ENCODE measurements at regions not wholly inside any gene's neighbourhood (a gene's known extent, or its start where the extent isn't known, plus 50 kb on each side); places are given as distances from the start of the nearest gene placed in this dataset.
"Not testable (repeated sequence)": the region's sequence is repeated elsewhere in the genome, so short reads cannot be mapped to it uniquely, and the experiment has no call there.

DNA sequence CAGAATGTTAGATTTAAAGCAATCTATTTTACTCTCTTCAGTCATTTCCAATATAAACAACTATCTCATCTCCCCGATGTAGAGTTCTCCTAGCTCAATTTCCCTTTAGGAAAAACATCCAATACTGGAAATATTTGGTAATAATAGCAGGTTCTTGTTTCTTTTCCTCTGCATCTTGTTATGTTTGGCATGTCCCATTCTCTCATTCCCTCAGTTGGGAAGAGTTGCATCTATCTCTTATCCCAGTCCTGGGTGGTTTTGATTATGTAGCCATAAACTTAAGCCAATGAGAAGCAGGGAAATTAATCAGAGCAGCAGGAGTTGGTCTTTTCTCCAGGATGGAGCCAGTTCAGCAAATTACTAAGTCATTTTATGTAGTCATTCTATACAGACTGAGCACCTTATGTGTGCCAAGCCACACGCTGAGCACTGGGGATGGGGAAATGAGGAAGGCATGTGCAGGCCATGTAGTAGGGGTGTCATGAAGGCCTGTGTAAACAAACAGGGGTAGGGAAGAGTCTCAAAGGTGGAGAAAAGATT lies 418.2 kb upstream of the NFIA start:
- no peaks in the 10 kb centered on the region for H3K27me3 ChIP-seq (ENCODE audit: control insufficient read depth, insufficient read depth, low read length)
- DNase-seq: no peak
- H3K36me3 ChIP-seq (replicated peaks; ENCODE audit: control insufficient read depth, insufficient read depth, low read length): no peaks in the 10 kb centered on the region
- no peak overlapping the region for H3K4me3 ChIP-seq (ENCODE audit: insufficient read depth, low read depth, low read length)

DNA sequence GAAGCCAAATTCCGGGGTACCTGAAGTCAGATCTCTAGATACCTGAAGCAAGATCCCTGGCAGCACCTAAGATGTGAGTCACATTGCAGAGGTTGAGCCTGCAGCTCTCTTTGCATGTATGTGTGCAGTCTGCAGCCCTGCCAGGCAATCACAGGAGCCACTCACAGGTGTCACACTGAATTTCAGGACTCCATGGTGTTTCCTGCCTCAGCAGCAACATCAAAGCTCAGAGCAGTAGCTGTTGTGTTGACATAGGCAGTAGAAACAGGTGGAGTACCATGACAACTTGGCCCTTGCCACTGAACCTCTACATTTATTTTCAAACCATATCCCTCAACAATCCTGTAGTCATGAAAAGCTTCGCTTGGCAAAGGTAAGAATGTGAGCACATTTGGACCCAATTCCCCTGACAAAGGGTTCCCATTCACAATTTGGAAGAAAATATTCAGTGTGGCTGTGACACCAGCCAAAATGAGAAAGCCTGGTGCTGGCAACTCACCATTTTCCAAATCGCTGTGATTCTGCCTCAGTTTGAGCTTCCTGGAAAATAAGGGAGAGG lies 419.8 kb upstream of the NFIA start:
- Histone ChIP-seq H3K4me3 (ENCODE audit: insufficient read depth, low read depth, low read length) (no peak overlapping the region), H3K36me3 (replicated peaks; ENCODE audit: control insufficient read depth, insufficient read depth, low read length) (no peaks in the 10 kb centered on the region), H3K27me3 (ENCODE audit: control insufficient read depth, insufficient read depth, low read length) (no peaks in the 10 kb centered on the region)
- no peak for DNase-seq

DNA sequence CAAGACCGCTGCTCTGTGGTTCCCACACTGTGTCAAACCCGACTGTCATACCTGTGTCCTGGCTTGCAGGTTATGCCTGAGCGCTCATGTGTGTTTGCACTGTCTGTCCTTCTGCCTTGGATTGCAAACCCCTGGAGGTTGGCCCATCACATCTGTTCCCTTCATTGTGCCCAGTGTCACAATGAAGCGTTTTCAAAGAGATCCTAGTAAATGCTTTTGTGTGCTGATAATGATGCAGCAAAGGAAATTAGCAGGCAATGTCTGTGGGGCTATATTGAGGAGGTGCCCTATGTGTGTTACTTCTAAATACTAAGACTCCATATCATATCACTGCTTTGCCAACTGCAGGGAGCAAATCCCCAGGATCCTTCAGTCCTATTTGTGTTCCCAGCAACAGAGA lies 424.4 kb upstream of the NFIA start:
- DNase-seq: no peak
- no peak overlapping the region for H3K4me3 ChIP-seq (ENCODE audit: insufficient read depth, low read depth, low read length)
- no peaks in the 10 kb centered on the region for H3K27me3 ChIP-seq (ENCODE audit: control insufficient read depth, insufficient read depth, low read length)
- H3K36me3 ChIP-seq (replicated peaks; ENCODE audit: control insufficient read depth, insufficient read depth, low read length): no peaks in the 10 kb centered on the region

DNA sequence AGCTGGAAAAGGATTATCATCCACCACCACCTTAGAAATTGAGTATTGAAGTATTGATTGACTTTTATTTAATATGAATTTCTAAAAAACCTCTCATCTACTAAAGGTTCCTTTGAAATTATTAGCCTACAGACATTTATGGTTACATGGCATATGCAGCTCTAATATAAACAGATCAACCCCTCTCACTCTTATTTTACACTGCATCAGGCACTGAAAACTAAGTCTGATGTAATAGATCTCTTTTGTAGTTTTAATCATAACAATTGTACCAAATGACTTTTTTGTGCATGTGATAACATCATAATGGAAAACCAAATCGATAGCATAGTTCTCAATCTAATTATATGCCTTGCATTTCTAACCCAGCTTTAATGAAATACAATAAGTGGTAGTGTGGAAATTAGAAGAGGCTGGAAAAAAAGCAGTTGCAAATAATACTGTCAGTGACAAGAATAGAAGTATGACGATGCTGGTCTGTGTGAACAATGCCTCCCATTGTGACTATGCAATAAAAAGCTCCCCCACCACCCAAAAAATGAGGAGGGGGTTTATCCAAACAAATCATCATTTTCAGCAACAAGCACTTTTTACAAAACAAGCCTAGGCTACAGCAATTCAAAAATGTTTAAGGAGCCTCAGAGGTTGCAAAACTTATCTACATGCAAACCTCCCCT lies 426.5 kb upstream of the NFIA start:
- no peak for DNase-seq
- Histone ChIP-seq H3K27me3 (ENCODE audit: control insufficient read depth, insufficient read depth, low read length) (no peaks in the 10 kb centered on the region), H3K4me3 (ENCODE audit: insufficient read depth, low read depth, low read length) (no peak overlapping the region), H3K36me3 (replicated peaks; ENCODE audit: control insufficient read depth, insufficient read depth, low read length) (no peaks in the 10 kb centered on the region)

DNA sequence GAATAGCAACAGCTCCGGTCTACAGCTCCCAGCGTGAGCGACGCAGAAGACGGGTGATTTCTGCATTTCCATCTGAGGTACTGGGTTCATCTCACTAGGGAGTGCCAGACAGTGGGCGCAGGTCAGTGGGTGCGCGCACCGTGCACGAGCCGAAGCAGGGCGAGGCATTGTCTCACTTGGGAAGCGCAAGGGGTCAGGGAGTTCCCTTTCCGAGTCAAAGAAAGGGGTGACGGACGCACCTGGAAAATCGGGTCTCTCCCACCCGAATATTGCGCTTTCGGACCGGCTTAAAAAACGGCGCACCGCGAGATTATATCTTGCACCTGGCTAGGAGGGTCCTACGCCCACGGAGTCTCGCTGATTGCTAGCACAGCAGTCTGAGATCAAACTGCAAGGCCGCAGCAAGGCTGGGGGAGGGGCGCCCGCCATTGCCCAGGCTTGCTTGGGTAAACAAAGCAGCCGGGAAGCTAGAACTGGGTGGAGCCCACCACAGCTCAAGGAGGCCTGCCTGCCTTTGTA lies 442.3 kb upstream of the NFIA start:
- H3K27me3 ChIP-seq (ENCODE audit: control insufficient read depth, insufficient read depth, low read length): not testable (repeated sequence)

DNA sequence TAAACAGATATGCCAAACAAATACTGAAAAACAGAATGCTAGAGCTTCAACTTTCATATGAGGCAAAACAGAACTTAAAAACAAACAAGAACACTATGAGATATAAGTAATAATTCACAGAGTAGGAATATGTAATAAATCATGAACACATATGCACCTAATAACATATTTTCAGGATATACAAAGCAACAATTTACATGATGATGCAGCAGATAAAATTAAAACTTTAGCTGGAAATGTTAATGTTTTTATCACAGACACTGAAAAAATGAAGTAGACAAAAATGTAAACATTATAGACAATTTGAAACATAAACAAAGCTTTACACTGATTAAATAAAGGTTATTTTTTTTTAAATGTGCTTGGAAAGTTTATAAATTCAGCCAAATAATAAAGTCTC lies 443.1 kb upstream of the NFIA start:
- H3K4me3 ChIP-seq (ENCODE audit: insufficient read depth, low read depth, low read length): no peak overlapping the region
- no peaks in the 10 kb centered on the region for H3K27me3 ChIP-seq (ENCODE audit: control insufficient read depth, insufficient read depth, low read length)
- H3K36me3 ChIP-seq (replicated peaks; ENCODE audit: control insufficient read depth, insufficient read depth, low read length): no peaks in the 10 kb centered on the region
- no peak for DNase-seq

More for the DNA sequence above, 442.3 kb upstream of the NFIA start:
- H3K36me3 ChIP-seq (replicated peaks; ENCODE audit: control insufficient read depth, insufficient read depth, low read length); DNase-seq; H3K4me3 ChIP-seq (ENCODE audit: insufficient read depth, low read depth, low read length): not testable (repeated sequence)

DNA sequence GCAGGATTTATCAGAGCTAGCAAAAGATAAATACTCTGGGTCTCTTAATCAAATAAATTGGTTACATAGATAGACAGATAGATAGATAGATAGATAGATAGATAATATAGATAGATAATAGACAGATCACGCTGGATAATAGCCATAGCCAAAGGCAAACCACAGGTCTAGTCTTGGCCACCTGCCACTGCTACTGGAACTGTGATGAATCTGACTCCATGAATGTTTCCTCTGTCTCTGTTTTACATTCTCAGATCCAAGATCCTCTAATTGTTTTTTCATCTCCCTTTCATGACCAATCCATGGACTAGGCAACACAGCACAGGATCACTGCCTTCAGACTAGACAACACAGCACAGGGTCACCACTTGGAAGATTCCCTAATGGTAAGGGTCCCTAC lies 444.7 kb upstream of the NFIA start:
- DNase-seq: no peak
- Histone ChIP-seq H3K4me3 (ENCODE audit: insufficient read depth, low read depth, low read length) (no peak overlapping the region), H3K36me3 (replicated peaks; ENCODE audit: control insufficient read depth, insufficient read depth, low read length) (no peaks in the 10 kb centered on the region), H3K27me3 (ENCODE audit: control insufficient read depth, insufficient read depth, low read length) (no peaks in the 10 kb centered on the region)

DNA sequence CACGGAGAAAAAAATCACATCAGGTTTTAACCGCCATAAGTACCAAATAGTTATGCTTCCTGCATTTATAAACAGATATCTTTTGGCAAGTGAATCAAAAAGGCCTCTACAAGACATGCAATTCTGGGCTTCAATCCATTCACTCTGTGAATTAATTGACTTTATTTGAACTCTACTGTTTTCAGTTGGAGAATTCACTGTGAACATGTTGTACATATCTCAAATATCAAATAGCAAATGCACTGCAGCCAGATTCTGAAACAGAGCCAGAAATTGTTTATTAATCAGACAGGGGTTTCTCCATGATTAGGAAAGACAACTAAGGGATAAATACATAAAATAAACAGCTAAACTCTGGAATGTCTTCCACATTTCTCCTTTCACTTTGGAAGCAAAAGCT lies 445.4 kb upstream of the NFIA start:
- no peaks in the 10 kb centered on the region for H3K36me3 ChIP-seq (replicated peaks; ENCODE audit: control insufficient read depth, insufficient read depth, low read length)
- no peak overlapping the region for H3K4me3 ChIP-seq (ENCODE audit: insufficient read depth, low read depth, low read length)
- no peak for DNase-seq
- H3K27me3 ChIP-seq (ENCODE audit: control insufficient read depth, insufficient read depth, low read length): no peaks in the 10 kb centered on the region

DNA sequence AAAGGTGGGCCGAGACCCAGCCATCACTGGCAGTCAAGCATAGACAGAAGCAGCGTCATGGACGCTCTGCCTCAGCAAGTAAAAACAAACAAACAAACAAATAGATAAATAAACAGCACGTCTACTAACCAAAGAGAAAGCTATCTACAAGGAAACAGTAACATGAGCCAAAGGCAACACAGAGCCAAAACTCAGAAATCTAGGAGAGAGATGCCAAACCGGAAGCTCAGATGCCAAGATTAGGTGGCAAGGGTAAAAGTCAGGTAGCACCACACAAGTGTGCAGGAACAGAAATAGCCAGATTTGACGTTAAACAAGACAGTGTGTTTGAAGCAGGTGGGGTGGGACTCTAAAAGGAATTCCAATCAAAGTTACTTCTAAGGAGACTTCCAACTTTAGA lies 448.3 kb upstream of the NFIA start:
- no peak for DNase-seq
- H3K27me3 ChIP-seq (ENCODE audit: control insufficient read depth, insufficient read depth, low read length): no peaks in the 10 kb centered on the region
- no peak overlapping the region for H3K4me3 ChIP-seq (ENCODE audit: insufficient read depth, low read depth, low read length)
- H3K36me3 ChIP-seq (replicated peaks; ENCODE audit: control insufficient read depth, insufficient read depth, low read length): no peaks in the 10 kb centered on the region

DNA sequence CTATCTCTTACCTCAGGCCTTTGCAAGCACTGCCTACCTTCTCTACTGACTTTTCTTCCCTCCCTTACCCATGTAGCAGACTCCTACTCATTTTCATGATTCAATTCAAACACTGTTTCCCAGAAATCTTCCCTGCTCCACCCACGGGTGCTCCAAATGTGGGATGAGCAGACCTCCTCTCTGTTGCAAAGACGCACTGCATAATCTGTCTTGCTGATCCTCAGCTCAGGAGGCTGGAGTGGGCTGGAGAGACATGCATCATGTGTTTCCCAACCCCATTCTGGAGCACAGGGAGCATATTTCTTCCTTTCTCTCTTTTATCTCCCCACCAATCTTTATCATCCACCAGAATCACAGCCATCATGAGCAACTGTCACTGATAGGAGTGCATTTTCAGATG lies 459.9 kb upstream of the NFIA start:
- DNase-seq: no peak
- Histone ChIP-seq H3K4me3 (ENCODE audit: insufficient read depth, low read depth, low read length) (no peak overlapping the region), H3K27me3 (ENCODE audit: control insufficient read depth, insufficient read depth, low read length) (no peaks in the 10 kb centered on the region), H3K36me3 (replicated peaks; ENCODE audit: control insufficient read depth, insufficient read depth, low read length) (no peaks in the 10 kb centered on the region)

DNA sequence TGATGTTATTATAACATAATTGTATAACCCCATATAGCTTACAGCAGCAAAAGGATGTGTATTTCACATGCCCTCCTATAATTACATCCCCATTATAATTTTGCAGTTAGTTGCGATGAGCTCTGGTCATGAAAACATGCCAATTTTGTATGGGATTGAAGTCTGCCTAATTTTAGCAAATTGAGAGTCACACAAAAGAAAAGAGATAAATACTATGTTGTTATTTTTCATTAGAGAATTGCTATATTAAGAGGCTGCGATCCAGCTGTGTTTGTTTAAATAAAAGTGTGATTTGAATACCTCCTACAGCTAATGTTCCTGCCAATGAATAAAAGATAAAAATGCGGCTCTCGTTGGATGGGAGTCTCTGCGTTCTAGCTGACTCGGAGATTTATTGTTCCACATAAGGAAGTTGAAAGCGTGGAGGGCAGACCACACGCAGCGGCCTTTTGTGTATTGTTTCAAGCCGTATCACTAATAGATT lies 461.0 kb upstream of the NFIA start:
- DNase-seq: no peak
- no peaks in the 10 kb centered on the region for H3K36me3 ChIP-seq (replicated peaks; ENCODE audit: control insufficient read depth, insufficient read depth, low read length)
- no peak overlapping the region for H3K4me3 ChIP-seq (ENCODE audit: insufficient read depth, low read depth, low read length)
- H3K27me3 ChIP-seq (ENCODE audit: control insufficient read depth, insufficient read depth, low read length): no peaks in the 10 kb centered on the region

DNA sequence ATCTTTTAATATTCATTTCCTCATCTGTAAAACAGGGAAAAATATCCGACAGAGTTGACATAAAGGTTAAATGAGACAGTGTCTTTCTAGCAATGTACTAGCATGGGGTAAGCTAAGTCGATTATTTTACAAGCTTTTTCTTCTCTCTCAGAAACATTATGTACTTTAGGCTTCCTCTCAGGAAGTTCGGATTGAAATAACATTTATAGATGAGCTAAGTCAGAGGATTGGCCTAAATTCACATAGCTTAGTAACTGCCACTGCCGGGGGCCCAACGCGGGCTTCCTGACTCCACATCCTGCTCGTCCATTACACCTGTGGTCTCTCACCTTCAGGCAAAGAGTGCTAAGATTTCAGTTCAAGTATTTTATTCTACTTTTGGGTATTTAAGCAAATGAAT lies 462.3 kb upstream of the NFIA start:
- Histone ChIP-seq H3K27me3 (ENCODE audit: control insufficient read depth, insufficient read depth, low read length) (no peaks in the 10 kb centered on the region), H3K4me3 (ENCODE audit: insufficient read depth, low read depth, low read length) (no peak overlapping the region), H3K36me3 (replicated peaks; ENCODE audit: control insufficient read depth, insufficient read depth, low read length) (no peaks in the 10 kb centered on the region)
- DNase-seq: no peak

DNA sequence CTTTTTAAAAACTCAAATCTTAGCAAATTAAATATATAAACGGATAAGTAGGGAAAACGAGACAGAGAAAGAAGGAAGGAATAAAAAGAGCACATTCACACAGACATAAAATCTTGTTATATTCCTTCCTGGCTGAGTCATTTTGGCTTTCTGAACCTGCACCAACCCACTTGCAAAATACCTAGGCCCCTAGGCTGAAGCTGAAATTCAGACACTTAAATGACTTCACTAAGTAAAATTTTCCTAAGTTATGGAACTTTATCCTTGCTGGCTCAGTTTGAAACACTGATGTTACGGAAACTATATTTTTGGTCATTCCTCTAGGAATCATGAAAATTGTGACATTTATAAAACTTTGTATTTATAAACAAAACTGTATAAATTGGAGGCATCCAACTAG lies 462.8 kb upstream of the NFIA start:
- Histone ChIP-seq H3K27me3 (ENCODE audit: control insufficient read depth, insufficient read depth, low read length) (no peaks in the 10 kb centered on the region), H3K4me3 (ENCODE audit: insufficient read depth, low read depth, low read length) (no peak overlapping the region), H3K36me3 (replicated peaks; ENCODE audit: control insufficient read depth, insufficient read depth, low read length) (no peaks in the 10 kb centered on the region)
- no peak for DNase-seq

DNA sequence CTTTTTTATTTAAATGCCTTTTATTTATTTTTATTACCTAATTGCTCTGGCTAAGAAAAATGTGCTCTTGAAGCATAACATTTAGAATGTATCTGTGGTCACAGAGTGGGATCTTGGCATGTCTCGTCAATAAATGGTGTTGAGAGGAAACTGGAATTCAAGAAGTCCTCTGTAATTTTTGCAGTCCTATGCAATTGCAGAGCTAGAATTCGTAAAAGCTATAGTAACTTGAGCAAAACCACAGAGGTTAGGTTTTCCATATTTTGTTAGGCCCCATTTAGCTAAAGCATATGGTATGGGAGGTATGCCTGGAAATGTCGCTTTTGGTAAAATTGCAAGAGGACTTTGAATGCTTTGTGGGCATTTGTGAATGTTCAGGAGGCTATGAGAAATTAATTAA lies 466.7 kb upstream of the NFIA start:
- no peaks in the 10 kb centered on the region for H3K27me3 ChIP-seq (ENCODE audit: control insufficient read depth, insufficient read depth, low read length)
- no peaks in the 10 kb centered on the region for H3K36me3 ChIP-seq (replicated peaks; ENCODE audit: control insufficient read depth, insufficient read depth, low read length)
- no peak overlapping the region for H3K4me3 ChIP-seq (ENCODE audit: insufficient read depth, low read depth, low read length)
- no peak for DNase-seq

DNA sequence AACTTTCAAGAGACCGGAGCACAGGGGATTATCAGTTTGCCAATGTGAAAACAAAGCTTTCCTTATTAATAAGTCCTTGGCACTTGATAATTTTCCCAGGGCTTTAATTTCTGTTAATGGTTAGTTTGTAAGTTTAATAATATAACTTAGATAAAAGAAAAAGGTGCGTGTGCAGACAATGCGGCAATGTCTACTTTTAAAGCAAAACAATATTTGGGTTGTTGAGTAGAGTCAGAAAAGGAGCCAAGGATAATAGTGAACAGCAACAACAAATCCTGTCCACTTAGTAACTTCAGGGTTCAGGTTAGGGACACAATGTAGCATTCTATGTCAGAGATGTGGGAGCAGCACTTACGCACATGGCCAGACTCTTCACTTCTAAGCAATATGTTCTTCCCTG lies 469.6 kb upstream of the NFIA start:
- DNase-seq: no peak
- Histone ChIP-seq H3K4me3 (ENCODE audit: insufficient read depth, low read depth, low read length) (no peak overlapping the region), H3K36me3 (replicated peaks; ENCODE audit: control insufficient read depth, insufficient read depth, low read length) (no peaks in the 10 kb centered on the region), H3K27me3 (ENCODE audit: control insufficient read depth, insufficient read depth, low read length) (no peaks in the 10 kb centered on the region)

Data from H7 (cell line).